Pancreas (tissue), 10 donors: ENCODE measurements at regions not wholly inside any gene's neighbourhood (a gene's known extent, or its start where the extent isn't known, plus 50 kb on each side); places are given as distances from the start of the nearest gene placed in this dataset.

Experiments used
- ATAC-seq, 4 donors: fragments of 200-7000 bp; cut with Tn5 transposase; one replicate each; pipeline versions ENCODE4 v1.8.0 to v1.9.1; 2020; ENCODE audit warnings: mild to moderate bottlenecking in 4 of 4, moderate library complexity in 4 of 4
- DNase-seq, 6 donors: peaks; one replicate each; pipeline ENCODE4 v3.0.0-alpha.2; 2020
- FAIRE-seq: peaks from 2 replicates; lab custom pipeline; 2012; peaks lifted over from hg19 to GRCh38; lab: Jason Lieb, UNC
- H3K27ac ChIP-seq, 4 donors: fragments of 200-600 bp; sonication (generic); 1 replicate in 3 of 4; 2 replicates in 1 of 4; pipeline versions ENCODE4 v1.5.0 to v1.8.0; 2020
- H3K27me3 ChIP-seq, 4 donors: fragments of 200-600 bp; one replicate each; pipeline ENCODE4 v1.8.0; 2021
- H3K36me3 ChIP-seq, 3 donors: fragments of 200-600 bp; sonication (generic) in 1 of 3; one replicate each; pipeline versions ENCODE4 v1.5.0 to v1.8.0; 2020 to 2021
- H3K4me1 ChIP-seq, 3 donors: fragments of 200-600 bp; one replicate each; pipeline ENCODE4 v1.8.0; 2021
- H3K4me3 ChIP-seq, 4 donors: fragments of 200-600 bp; sonication (generic) in 2 of 4; one replicate each; pipeline versions ENCODE4 v1.5.0 to v1.8.0; 2020 to 2021
- H3K9me3 ChIP-seq, 4 donors: fragments of 200-600 bp; one replicate each; pipeline ENCODE4 v1.8.0; 2021
- WGBS, 2 donors: extraction: QIAGEN DNeasy Blood & Tissue Kit; methylation state at CpG; one replicate each; pipeline ENCODE4 v1.1.7; 2013; 5-methylcytosine and 5-hydroxymethylcytosine counted together
- intact Hi-C, 3 donors: fragments of 100-400 bp; cut with DNase I; formaldehyde crosslinking; loops; one replicate each; pipeline versions ENCODE4 v1.11.1 to v1.14.2; 2022
- TF ChIP-seq, protein P1 (sequence below), 4 donors: fragments of 200-600 bp; sonication (generic) in 3 of 4; IDR thresholded peaks; one replicate each; pipeline versions ENCODE4 v1.5.0 to v1.8.0; 2021; ENCODE audit warnings: antibody characterized with exemption in 4 of 4
- donor health status: healthy with polysubstance abuse.
- donor health status: DM: no; HTN: no; CAD: no; lungs with moderate emphysema.
- donor health status: DM: no; HTN: no; CAD: no.
- donor health status: control.
- donor health status: control.
- donor health status: Bipolar disorder and iron deficiency.
- donor health status: DM: yes; HTN: yes; CAD: no.
- donor health status: DM: no; HTN: no; CAD: no.
- donor health status: DM: no; HTN: no; CAD: no.
- donor health status: DM: yes; HTN: yes; CAD: no.

- FAIRE-seq (no peak), DNase-seq (no peak), ATAC-seq (no peak)
- TF ChIP-seq, protein P1, sequence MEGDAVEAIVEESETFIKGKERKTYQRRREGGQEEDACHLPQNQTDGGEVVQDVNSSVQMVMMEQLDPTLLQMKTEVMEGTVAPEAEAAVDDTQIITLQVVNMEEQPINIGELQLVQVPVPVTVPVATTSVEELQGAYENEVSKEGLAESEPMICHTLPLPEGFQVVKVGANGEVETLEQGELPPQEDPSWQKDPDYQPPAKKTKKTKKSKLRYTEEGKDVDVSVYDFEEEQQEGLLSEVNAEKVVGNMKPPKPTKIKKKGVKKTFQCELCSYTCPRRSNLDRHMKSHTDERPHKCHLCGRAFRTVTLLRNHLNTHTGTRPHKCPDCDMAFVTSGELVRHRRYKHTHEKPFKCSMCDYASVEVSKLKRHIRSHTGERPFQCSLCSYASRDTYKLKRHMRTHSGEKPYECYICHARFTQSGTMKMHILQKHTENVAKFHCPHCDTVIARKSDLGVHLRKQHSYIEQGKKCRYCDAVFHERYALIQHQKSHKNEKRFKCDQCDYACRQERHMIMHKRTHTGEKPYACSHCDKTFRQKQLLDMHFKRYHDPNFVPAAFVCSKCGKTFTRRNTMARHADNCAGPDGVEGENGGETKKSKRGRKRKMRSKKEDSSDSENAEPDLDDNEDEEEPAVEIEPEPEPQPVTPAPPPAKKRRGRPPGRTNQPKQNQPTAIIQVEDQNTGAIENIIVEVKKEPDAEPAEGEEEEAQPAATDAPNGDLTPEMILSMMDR (IDR thresholded peaks at IDR 0.05): no peak
- Histone ChIP-seq H3K4me3 (no peak overlapping the region), H3K36me3 (no peaks in the 10 kb centered on the region), H3K9me3 (no peaks in the 10 kb centered on the region), H3K27ac (no peak overlapping the region), H3K4me1 (no peaks in the 10 kb centered on the region), H3K27me3 (no peaks in the 10 kb centered on the region)
- intact Hi-C loops: no loop called here
- WGBS, 2 donors: 53 to 61% methylated on average over 2 of the region's 2 CpGs
These were observed 51.7 kb upstream of the ACVR2A start for GRCh38 chr2:147792966-147793617.

DNA sequence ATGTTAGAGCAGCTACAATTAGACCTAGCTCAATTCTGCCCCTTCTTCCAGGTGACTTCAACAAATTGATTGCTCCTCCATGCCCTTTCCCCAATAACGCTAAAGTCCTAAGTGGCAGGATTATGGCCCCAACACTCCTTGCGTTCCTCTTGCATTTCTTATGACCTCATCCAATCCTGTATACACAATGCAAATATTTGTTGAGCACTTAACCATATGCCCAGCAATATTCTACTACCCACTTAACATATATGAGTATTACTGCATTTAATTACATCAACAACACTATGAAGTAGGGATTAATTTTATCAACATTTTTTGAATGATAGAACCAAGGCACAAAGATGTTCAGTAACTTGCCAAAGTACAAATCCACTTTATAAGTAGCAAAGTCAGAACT is 54.2 kb upstream of the ACVR2A start:
- ATAC-seq (no peak), FAIRE-seq (no peak), DNase-seq (no peak)
- TF ChIP-seq, protein P1 (IDR thresholded peaks at IDR 0.05): no peak
- Histone ChIP-seq H3K27ac (no peak overlapping the region), H3K9me3 (no peaks in the 10 kb centered on the region), H3K36me3 (no peaks in the 10 kb centered on the region), H3K4me3 (no peak overlapping the region), H3K4me1 (no peaks in the 10 kb centered on the region), H3K27me3 (no peaks in the 10 kb centered on the region)
- 89 to 91% methylated on average over 2 of the region's 2 CpGs for WGBS, 2 donors
- intact Hi-C loops: no loop called here

DNA sequence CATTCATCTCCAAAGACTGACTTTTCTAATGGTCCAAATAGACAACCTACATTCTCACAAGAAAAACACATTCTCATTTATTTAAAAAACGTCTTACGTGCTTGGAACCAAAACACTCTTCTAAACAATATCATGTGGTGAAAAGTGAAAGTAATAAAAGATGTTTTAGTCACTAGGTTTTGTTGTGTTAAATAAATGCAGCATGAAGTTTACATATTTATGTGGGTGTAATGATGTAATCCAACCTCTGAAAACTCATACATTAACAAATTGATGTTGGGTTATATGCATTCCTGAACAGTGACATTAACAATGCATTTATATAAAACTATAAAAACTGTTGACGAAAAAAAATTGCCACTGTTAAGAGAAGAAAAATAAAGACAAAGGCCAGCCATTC is 55.1 kb upstream of the ACVR2A start:
- FAIRE-seq: no peak
- intact Hi-C loops: no loop called here
- H3K4me3 ChIP-seq: no peak overlapping the region
- H3K36me3 ChIP-seq: no peaks in the 10 kb centered on the region
- TF ChIP-seq, protein P1 (IDR thresholded peaks at IDR 0.05): no peak
- no peaks in the 10 kb centered on the region for H3K4me1 ChIP-seq
- no peak for ATAC-seq
- 47 to 52% methylated on average over 3 of the region's 3 CpGs for WGBS, 2 donors
- no peak for DNase-seq
- no peaks in the 10 kb centered on the region for H3K9me3 ChIP-seq
- no peak overlapping the region for H3K27ac ChIP-seq
- H3K27me3 ChIP-seq: no peaks in the 10 kb centered on the region

DNA sequence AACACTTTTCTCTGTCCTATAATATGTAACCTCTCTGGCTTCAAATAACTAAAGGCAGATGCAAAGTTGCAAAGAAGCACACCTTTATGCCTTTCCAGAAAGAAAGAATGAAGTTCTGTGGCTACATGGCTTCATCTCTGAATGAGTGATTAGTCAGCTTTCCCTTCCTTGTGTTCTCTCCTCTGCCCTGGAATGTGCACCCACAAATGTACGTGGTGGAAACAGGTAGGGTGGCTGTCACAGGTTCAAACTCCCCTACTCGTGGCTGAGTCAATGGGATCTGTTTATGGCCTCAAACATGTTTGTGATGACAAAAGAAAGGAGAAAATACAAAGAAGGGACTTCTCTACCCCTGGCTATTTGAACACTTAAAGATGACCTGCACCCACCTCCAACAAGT is 55.5 kb upstream of the ACVR2A start:
- no peak for ATAC-seq
- intact Hi-C loops: no loop called here
- TF ChIP-seq, protein P1 (IDR thresholded peaks at IDR 0.05): no peak

GRCh38 chr2:147782141-147782930 is 62.5 kb upstream of the ACVR2A start:
- no peaks in the 10 kb centered on the region for H3K27me3 ChIP-seq
- TF ChIP-seq, protein P1 (IDR thresholded peaks at IDR 0.05): no peak
- FAIRE-seq (no peak), ATAC-seq (peak in 1 of 4 donors; percentile 42), DNase-seq (no peak)
- H3K9me3 ChIP-seq: no peaks in the 10 kb centered on the region
- WGBS, 2 donors: 78 to 90% methylated on average over 4 of the region's 4 CpGs
- intact Hi-C loops: no loop called here
- H3K27ac ChIP-seq: no peak overlapping the region
- H3K4me3 ChIP-seq: no peak overlapping the region
- H3K4me1 ChIP-seq: no peaks in the 10 kb centered on the region
- no peaks in the 10 kb centered on the region for H3K36me3 ChIP-seq

More for the DNA sequence above, 55.5 kb upstream of the ACVR2A start:
- Histone ChIP-seq H3K27ac (no peak overlapping the region), H3K4me1 (no peaks in the 10 kb centered on the region), H3K36me3 (no peaks in the 10 kb centered on the region), H3K27me3 (no peaks in the 10 kb centered on the region), H3K9me3 (no peaks in the 10 kb centered on the region), H3K4me3 (no peak overlapping the region)
- WGBS, 2 donors: 62 to 70% methylated on average over 2 of the region's 2 CpGs
- DNase-seq (no peak), FAIRE-seq (no peak)
